GM12872 (cell line): ENCODE measurements at regions not wholly inside any gene's neighbourhood (a gene's known extent, or its start where the extent isn't known, plus 50 kb on each side); places are given as distances from the start of the nearest gene placed in this dataset.

ENCODE experiments used
- CTCF ChIP-seq: IDR thresholded peaks from 3 replicates; pipeline ENCODE4 v1.5.1; 2011; ENCODE audit warnings: low read depth, mild to moderate bottlenecking, low read length, moderate library complexity; ENCODE audit not compliant: insufficient read depth

GRCh38 chr5:97422678-97423077 lies 239.6 kb upstream of the RIOK2 start:
- TF ChIP-seq CTCF: no peak

- TF ChIP-seq CTCF: peak; percentile 48
These were observed 242.5 kb upstream of the RIOK2 start for GRCh38 chr5:97425511-97425910.

- TF ChIP-seq CTCF: no peak
These were observed 244.2 kb upstream of the RIOK2 start for GRCh38 chr5:97427235-97427634.

- no peak for TF ChIP-seq CTCF
These were observed 251.0 kb upstream of the RIOK2 start for GRCh38 chr5:97434021-97434420.

- no peak for TF ChIP-seq CTCF
These were observed 253.4 kb upstream of the RIOK2 start for GRCh38 chr5:97436405-97436804.

GRCh38 chr5:97443740-97444139 lies 260.7 kb upstream of the RIOK2 start:
- TF ChIP-seq CTCF: no peak

- no peak for TF ChIP-seq CTCF
These were observed 266.1 kb upstream of the RIOK2 start for GRCh38 chr5:97449172-97449571.

GRCh38 chr5:97452646-97453045 lies 269.6 kb upstream of the RIOK2 start:
- TF ChIP-seq CTCF: no peak
